Stimulated activated CD8-positive, alpha-beta memory T cell treated with anti-CD3 and anti-CD28 coated beads, Interleukin-15, amount 100 ng/mL, for 1 hour (primary cell): ENCODE measurements at regions not wholly inside any gene's neighbourhood (a gene's known extent, or its start where the extent isn't known, plus 50 kb on each side); places are given as distances from the start of the nearest gene placed in this dataset.

Source experiments
- DNase-seq: peaks from one replicate; pipeline ENCODE4 v3.0.0-alpha.2; 2020; ENCODE audit warnings: low read depth

DNA sequence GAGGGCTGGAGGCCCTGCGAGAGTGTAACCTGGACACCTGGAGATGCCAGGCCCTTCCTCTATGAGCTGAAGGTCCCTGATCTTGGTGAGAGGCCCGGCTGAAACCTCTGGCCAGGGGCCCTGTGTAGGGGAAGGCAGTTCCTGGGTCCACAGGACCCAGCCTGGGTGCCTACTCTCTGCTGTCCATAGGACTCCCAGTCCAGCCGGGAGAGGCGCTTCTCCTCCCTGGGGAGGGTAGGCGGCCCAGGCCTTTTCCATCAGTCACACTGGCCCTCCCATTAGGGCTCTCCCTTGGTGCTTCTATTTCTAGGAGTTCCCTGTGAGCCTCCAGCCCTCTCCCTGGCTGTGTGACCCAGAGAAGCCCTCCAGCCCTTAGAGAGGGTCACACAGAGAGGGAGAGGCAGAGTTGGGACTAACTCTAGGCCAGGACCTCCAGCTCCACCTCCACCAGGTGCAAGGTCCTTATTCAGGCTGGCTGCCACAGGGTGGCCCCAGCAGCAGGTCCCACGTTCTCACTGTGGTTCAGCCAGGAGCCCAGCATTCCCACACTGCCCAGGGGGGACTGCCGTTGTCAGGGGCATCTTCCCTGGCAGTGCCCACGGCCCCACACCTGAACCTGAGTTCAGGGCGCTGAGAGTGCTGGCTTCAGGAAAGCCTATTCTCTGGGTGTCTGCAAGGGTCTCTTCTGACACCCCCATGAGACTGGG lies 146.8 kb downstream of the SMAD6 start:
- DNase-seq, result no peak

DNA sequence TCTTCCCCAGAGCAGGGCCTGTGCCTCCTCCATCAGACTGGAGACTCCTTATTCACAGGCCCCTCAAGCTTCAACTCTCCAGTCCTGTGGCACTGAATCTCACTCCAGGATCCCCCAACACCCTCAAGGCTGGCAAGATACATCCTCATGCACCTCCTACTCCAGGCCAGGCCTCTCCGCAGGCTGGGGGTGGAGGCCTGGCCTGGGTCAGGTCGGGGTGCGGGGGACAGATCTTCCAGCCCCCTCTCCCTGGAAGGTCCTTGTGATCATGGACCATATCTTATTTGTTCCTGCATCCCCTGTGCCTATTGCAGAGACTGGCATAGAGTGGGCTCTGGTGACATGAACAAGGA lies 147.3 kb downstream of the SMAD6 start:
- DNase-seq, result no peak

DNA sequence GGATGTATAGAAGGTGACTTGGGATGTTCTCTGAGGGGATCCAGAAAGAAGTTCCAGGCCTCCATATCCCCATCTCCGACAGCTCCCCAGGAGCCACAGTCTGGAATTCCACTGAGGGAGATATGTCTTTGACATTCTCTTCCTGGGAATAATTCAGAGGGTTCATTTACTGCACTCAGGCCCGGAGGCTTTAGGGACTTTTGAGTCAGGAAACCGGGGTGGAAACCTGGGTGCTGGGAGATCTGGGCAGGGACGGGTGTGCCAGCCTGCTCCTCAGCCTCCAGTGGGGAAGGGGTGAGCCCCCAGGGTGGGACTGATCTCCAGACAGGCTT lies 147.7 kb downstream of the SMAD6 start:
- DNase-seq, result no peak

GRCh38 chr15:66850078-66850991 lies 148.3 kb downstream of the SMAD6 start:
- DNase-seq, result no peak

- DNase-seq, result no peak
Measured at GRCh38 chr15:66850996-66851310, 148.9 kb downstream of the SMAD6 start.

DNA sequence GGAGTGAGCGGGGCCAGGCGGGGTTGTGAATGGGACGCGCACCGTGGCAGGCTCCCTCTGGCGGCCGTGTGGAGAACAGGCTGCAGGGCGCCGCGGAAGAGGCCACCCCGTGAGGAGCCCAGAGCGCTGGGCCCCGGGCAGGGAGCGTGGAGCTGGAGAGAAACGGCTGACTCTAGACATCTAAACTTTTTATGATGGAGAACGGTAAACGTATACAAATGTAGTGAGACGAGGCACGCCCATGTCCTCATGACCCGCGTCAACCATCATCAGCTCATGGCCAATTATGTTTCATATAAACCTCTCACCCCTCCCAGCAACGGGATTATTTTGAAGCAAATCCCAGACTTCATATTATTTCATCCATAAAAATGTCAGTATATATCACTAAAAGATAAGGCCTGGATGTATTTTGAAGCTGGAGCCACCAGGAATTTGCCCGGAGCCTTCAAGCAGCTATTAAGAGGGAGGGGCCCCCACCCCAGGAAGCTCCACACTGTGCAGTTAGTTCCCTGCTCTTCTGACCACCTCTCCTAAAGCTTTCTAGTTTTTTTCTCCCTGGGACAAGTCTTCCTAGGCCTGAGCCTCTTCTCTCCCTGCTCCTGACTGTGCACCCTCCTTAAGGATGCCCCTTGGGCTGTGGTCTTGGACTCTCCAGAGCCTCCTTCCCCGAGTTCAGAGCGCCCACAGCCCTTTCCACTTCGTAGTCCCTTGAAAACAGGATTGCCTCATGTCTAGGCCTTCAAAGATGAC lies 149.5 kb downstream of the SMAD6 start:
- DNase-seq, result peak; percentile 48

GRCh38 chr15:66852064-66852905 lies 150.2 kb downstream of the SMAD6 start:
- DNase-seq, result no peak

- DNase-seq, result no peak
Measured at GRCh38 chr15:66854012-66854965, 152.3 kb downstream of the SMAD6 start.

- DNase-seq, result no peak
Measured at GRCh38 chr15:66855041-66855440, 153.0 kb downstream of the SMAD6 start.

GRCh38 chr15:66857694-66858093 lies 155.7 kb downstream of the SMAD6 start:
- no peak for DNase-seq

DNA sequence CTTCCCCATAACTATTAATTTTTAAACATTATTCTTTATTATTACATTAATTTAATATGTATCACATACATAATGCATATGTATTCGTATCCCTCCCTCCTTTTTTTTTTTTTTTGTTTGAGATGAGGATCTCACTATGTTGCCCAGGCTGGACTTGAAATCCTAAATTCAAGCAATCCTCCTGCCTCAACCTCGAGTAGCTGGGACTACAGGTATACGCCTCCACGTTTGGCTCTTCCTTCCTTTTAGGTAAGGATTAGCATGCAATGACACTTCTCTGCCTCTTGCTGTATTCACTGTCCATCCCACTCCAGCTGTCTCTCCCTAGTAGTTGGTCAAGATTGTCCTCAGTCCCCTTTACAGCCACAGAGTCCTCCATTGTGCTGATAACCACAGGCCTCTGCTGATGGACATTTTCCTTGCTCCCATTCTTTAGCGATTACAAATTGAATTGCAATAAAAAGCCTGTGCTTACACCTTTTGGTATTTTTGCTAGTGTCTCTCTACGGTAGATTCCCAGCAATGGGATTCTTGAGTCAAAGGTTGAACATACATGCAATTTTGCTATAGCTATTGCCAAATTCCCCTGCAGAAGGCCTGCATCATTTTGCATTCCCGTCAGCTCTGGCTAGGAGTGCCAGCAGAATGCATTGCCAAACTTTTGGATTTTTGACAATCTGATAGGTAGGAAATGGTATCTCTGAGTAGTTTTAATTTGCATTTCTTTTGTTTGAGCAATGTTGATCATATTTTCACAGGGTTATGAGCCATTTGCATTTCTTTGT lies 156.6 kb downstream of the SMAD6 start:
- no peak for DNase-seq

DNA sequence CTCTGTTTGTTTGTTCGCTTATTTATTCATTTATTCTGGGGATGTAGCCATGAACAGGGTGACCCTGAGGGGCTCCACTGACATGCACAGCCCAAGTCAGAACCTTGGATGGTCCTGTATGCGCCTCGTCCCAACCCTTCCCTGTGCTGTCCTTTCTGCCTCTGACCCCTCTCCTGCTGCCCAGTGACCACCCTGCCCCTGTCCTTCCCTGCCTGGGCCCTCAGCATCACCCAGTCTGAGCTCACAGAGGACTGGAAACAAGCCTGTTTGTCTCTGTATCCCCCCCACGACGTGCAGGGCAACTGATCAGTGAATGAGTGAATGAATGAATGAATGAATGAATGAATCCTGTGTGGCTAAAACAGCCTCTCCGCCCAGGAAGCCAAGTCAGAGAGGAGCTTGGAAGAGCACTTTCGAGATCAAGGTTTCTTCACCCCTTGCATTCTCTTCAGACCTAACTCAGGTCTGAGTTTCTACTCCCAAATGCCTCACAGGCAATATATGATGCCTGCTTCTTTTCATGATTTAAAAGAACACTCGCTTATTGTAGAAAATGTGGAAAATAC lies 157.7 kb downstream of the SMAD6 start:
- no peak for DNase-seq

GRCh38 chr15:66860844-66861243 lies 158.8 kb downstream of the SMAD6 start:
- no peak for DNase-seq

DNA sequence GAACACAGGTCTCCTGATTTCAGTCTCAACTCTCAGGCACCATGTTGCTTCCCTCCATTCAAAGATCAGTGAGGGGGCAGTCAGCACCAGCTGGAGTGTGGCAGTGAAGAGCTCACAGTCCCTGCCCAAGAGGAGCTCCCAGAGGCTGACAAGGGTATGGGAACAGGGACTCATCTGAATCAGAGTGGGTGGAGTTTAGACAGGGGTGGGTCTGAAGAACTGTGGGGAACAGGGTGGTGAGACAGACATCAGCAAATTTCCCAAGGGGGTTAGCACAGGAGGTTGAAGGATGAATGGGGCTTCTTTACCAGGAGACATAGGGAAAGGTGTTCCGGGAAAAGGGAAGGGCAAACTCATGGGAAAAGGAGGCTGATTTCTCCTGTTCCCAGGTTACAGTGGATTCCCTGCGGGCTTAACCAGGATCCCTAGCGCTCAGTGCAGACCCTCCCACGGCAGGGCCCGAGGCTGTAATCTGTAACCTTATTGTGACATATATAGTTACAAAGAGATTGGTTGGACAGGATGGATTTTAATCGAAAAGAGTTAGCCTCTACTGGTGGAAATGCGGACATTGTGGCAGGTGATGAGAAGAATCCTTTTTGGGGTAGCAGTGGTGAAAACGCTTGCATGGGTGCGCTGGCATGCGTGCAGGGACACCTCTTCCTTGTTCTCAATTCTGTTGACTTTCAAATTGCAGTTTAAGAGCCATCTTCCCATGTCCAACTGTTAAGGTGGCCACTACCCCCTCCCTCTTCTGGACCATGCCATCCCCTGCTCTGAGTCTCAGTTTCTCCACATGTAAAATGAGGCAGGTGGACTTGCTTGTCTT lies 160.3 kb downstream of the SMAD6 start:
- DNase-seq, result no peak

- peak; percentile 53 for DNase-seq
Measured at GRCh38 chr15:66862940-66863335, 160.9 kb downstream of the SMAD6 start.

- DNase-seq, result no peak
Measured at GRCh38 chr15:66863390-66864085, 161.5 kb downstream of the SMAD6 start.

- DNase-seq, result no peak
Measured at GRCh38 chr15:66864086-66864830, 162.2 kb downstream of the SMAD6 start.

DNA sequence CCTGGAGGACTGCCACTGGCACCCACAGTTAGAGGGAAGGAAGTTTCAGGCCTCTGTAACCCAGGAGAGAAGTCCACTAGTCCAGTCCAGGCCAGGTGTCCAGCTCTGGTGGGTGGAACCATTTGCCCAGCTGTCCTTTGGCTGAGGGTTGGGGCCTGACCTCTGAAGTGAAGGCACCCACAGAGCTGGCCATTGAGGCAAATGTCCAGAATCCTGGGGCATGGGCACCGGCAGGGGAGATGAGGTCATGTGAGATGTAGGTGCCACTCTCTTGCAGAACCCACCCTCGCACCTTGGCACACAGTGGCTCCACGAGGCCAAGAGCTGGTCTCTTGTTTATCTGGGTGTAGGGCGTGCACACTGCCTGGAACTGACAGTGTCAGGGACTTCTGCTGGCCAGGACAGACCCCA lies 162.8 kb downstream of the SMAD6 start:
- DNase-seq, result no peak
